ENCODE measurements at regions not wholly inside any gene's neighbourhood (a gene's known extent, or its start where the extent isn't known, plus 50 kb on each side); places are given as distances from the start of the nearest gene placed in this dataset.

DNA sequence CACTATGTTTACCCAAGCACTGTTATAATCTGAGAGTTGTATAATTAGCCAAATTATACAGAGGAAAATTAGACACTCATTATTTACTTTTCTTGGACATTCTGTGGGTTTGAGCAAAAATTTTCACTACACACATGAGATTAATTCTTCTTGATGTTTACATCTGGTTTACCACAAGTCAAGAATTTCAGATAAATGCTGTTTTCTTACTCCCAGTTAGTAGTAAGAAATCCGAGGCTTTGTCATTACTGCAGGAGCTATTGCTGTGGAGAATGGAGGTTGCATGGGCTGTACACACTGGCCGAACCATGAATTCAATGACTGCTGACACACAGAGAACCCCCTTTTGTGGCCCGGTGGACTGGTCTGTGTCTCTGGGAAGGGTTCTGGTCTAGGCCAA, 207.7 kb upstream of the CFAP20DC start:
- TF ChIP-seq, protein P1, sequence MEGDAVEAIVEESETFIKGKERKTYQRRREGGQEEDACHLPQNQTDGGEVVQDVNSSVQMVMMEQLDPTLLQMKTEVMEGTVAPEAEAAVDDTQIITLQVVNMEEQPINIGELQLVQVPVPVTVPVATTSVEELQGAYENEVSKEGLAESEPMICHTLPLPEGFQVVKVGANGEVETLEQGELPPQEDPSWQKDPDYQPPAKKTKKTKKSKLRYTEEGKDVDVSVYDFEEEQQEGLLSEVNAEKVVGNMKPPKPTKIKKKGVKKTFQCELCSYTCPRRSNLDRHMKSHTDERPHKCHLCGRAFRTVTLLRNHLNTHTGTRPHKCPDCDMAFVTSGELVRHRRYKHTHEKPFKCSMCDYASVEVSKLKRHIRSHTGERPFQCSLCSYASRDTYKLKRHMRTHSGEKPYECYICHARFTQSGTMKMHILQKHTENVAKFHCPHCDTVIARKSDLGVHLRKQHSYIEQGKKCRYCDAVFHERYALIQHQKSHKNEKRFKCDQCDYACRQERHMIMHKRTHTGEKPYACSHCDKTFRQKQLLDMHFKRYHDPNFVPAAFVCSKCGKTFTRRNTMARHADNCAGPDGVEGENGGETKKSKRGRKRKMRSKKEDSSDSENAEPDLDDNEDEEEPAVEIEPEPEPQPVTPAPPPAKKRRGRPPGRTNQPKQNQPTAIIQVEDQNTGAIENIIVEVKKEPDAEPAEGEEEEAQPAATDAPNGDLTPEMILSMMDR (IDR thresholded peaks at IDR 0.05), result no peak
- TF ChIP-seq POLR2AphosphoS5 (IDR thresholded peaks at IDR 0.05; ENCODE audit: insufficient read depth in 1 of 2, low read depth in 1 of 2) (no peak), POLR2A (IDR thresholded peaks at IDR 0.05) (no peak)

Measured in vagina (tissue), 2 donors.